HEK293 (cell line): ENCODE measurements at regions not wholly inside any gene's neighbourhood (a gene's known extent, or its start where the extent isn't known, plus 50 kb on each side); places are given as distances from the start of the nearest gene placed in this dataset.
A peak's percentile ranks its signal among the peaks of the same experiment; 100 is the strongest.

Experiments used
- CTCF ChIA-PET: fragments of 350-600 bp; formaldehyde crosslinking; extraction: SDS; loops from one replicate; lab custom pipeline; 2021; ENCODE audit warnings: antibody characterized with exemption; lab: Yijun Ruan, JAX
- POLR2A ChIA-PET: fragments of 300-600 bp; formaldehyde crosslinking; extraction: SDS; loops from one replicate; lab custom pipeline; 2020; ENCODE audit warnings: antibody characterized with exemption, inconsistent platforms; lab: Yijun Ruan, JAX
- H3K27ac ChIP-seq: fragments of 200-500 bp; sonication (Bioruptor generic); 2 replicates; pipeline ENCODE4 v1.5.1; 2014; ENCODE audit warnings: low read depth, low read length, control low read depth, inconsistent platforms; ENCODE audit errors: extremely low read depth
- H3K36me3 ChIP-seq, 2 experiments: fragments of 200-500 bp in 1 of 2; sonication (Bioruptor generic) in 1 of 2; 1 replicate in 1 of 2; 2 replicates in 1 of 2; pipeline ENCODE4 v1.5.1; 2014 to 2017; ENCODE audit warnings: inconsistent platforms in 2 of 2, low read length in 2 of 2; ENCODE audit not compliant: control insufficient read depth in 2 of 2, insufficient read depth in 1 of 2
- H3K4me1 ChIP-seq: fragments of 200-500 bp; sonication (Bioruptor generic); 2 replicates; pipeline ENCODE4 v1.5.1; 2014; ENCODE audit warnings: mild to moderate bottlenecking, low read length, inconsistent platforms; ENCODE audit not compliant: control insufficient read depth, insufficient read depth
- H3K4me3 ChIP-seq: 2 replicates; pipeline ENCODE4 v1.5.1; 2011; ENCODE audit warnings: low read depth, mild to moderate bottlenecking, control low read depth, low read length, moderate library complexity
- H3K9me3 ChIP-seq: fragments of 200-500 bp; sonication (Bioruptor generic); 2 replicates; pipeline ENCODE4 v1.5.1; 2014; ENCODE audit warnings: low read depth, low read length, inconsistent platforms; ENCODE audit not compliant: control insufficient read depth, insufficient read depth
- BCL11B ChIP-seq: fragments of 450-650 bp; formaldehyde crosslinking; IDR thresholded peaks from 2 replicates; pipeline ENCODE4 v1.5.1; 2016; ENCODE audit warnings: low read depth, missing biosample characterization, missing genetic modification characterization
- FEZF1 ChIP-seq: fragments of 450-650 bp; formaldehyde crosslinking; IDR thresholded peaks from 2 replicates; pipeline ENCODE4 v1.5.1; 2016; ENCODE audit warnings: missing biosample characterization, missing genetic modification characterization
- KLF8 ChIP-seq: fragments of 450-650 bp; formaldehyde crosslinking; IDR thresholded peaks from 2 replicates; pipeline ENCODE4 v1.5.1; 2016; ENCODE audit warnings: missing biosample characterization, missing genetic modification characterization
- MZF1 ChIP-seq: fragments of 450-650 bp; formaldehyde crosslinking; IDR thresholded peaks from 2 replicates; pipeline ENCODE4 v1.5.1; 2017; ENCODE audit warnings: missing biosample characterization, missing genetic modification characterization, borderline replicate concordance
- RBAK ChIP-seq: fragments of 450-650 bp; formaldehyde crosslinking; IDR thresholded peaks from 2 replicates; pipeline ENCODE4 v1.5.1; 2016; ENCODE audit warnings: missing biosample characterization, missing genetic modification characterization
- SETDB1 ChIP-seq: IDR thresholded peaks from one replicate; pipeline ENCODE4 v1.6.1; 2017; ENCODE audit warnings: mild to moderate bottlenecking, low read length, moderate library complexity, mixed read lengths; ENCODE audit not compliant: insufficient read length
- SP2 ChIP-seq: fragments of 450-650 bp; formaldehyde crosslinking; IDR thresholded peaks from 2 replicates; pipeline ENCODE4 v1.5.1; 2016; ENCODE audit warnings: missing biosample characterization, missing genetic modification characterization
- TRIM28 ChIP-seq: IDR thresholded peaks from 2 replicates; pipeline ENCODE4 v1.6.1; 2011; ENCODE audit warnings: low read length, control low read depth, borderline replicate concordance
- ZNF10 ChIP-seq: fragments of 450-650 bp; formaldehyde crosslinking; IDR thresholded peaks from 2 replicates; pipeline ENCODE4 v1.5.1; 2017; ENCODE audit warnings: missing biosample characterization, missing genetic modification characterization
- ZNF133 ChIP-seq: fragments of 450-650 bp; formaldehyde crosslinking; IDR thresholded peaks from 2 replicates; pipeline ENCODE4 v1.5.1; 2016; ENCODE audit warnings: missing biosample characterization, missing genetic modification characterization
- ZNF211 ChIP-seq: fragments of 450-650 bp; formaldehyde crosslinking; IDR thresholded peaks from 2 replicates; pipeline ENCODE4 v1.5.1; 2016; ENCODE audit warnings: low read depth, missing biosample characterization, missing genetic modification characterization
- ZNF24 ChIP-seq: fragments of 450-650 bp; formaldehyde crosslinking; IDR thresholded peaks from 2 replicates; pipeline ENCODE4 v1.5.1; 2016; ENCODE audit warnings: missing biosample characterization, missing genetic modification characterization
- ZNF292 ChIP-seq: fragments of 450-650 bp; formaldehyde crosslinking; IDR thresholded peaks from 2 replicates; pipeline ENCODE4 v1.5.1; 2016; ENCODE audit warnings: low read depth, missing biosample characterization, missing genetic modification characterization, borderline replicate concordance
- ZNF473 ChIP-seq: fragments of 450-650 bp; formaldehyde crosslinking; IDR thresholded peaks from 2 replicates; pipeline ENCODE4 v1.5.1; 2017; ENCODE audit warnings: missing biosample characterization, missing genetic modification characterization
- ZNF596 ChIP-seq: fragments of 450-650 bp; IDR thresholded peaks from 2 replicates; pipeline ENCODE4 v1.5.0; 2018; ENCODE audit warnings: missing biosample characterization, mild to moderate bottlenecking, missing genetic modification characterization, moderate library complexity
- ZNF610 ChIP-seq: fragments of 450-650 bp; formaldehyde crosslinking; IDR thresholded peaks from 2 replicates; pipeline ENCODE4 v1.5.1; 2016; ENCODE audit warnings: missing biosample characterization, missing genetic modification characterization, borderline replicate concordance
- ZNF660 ChIP-seq: fragments of 450-650 bp; IDR thresholded peaks from 2 replicates; pipeline ENCODE4 v1.5.1; 2018; ENCODE audit warnings: missing biosample characterization, mild to moderate bottlenecking, missing genetic modification characterization
- ZNF664 ChIP-seq: fragments of 450-650 bp; formaldehyde crosslinking; IDR thresholded peaks from 2 replicates; pipeline ENCODE4 v1.5.1; 2016; ENCODE audit warnings: missing biosample characterization, missing genetic modification characterization
- ZSCAN30 ChIP-seq: fragments of 450-650 bp; IDR thresholded peaks from 2 replicates; pipeline ENCODE4 v1.5.1; 2018; ENCODE audit warnings: missing biosample characterization, mild to moderate bottlenecking, missing genetic modification characterization, moderate library complexity
- ZXDB ChIP-seq: fragments of 450-650 bp; formaldehyde crosslinking; IDR thresholded peaks from 2 replicates; pipeline ENCODE4 v1.5.1; 2016; ENCODE audit warnings: missing biosample characterization, missing genetic modification characterization
- TF ChIP-seq, protein P1 (sequence below): fragments of 450-650 bp; IDR thresholded peaks from 2 replicates; pipeline ENCODE4 v1.5.1; 2018; ENCODE audit warnings: missing biosample characterization, missing genetic modification characterization
- TF ChIP-seq, protein P2 (sequence below): fragments of 450-650 bp; formaldehyde crosslinking; IDR thresholded peaks from 2 replicates; pipeline ENCODE4 v1.5.1; 2016; ENCODE audit warnings: missing biosample characterization, missing genetic modification characterization
- TF ChIP-seq, protein P3 (sequence below): fragments of 450-650 bp; formaldehyde crosslinking; IDR thresholded peaks from 2 replicates; pipeline ENCODE4 v1.5.1; 2016; ENCODE audit warnings: missing biosample characterization, missing genetic modification characterization, low read depth
- TF ChIP-seq, protein P4 (sequence below): fragments of 450-650 bp; formaldehyde crosslinking; IDR thresholded peaks from 2 replicates; pipeline ENCODE4 v1.5.1; 2017; ENCODE audit warnings: missing biosample characterization, mild to moderate bottlenecking, missing genetic modification characterization, moderate library complexity

DNA sequence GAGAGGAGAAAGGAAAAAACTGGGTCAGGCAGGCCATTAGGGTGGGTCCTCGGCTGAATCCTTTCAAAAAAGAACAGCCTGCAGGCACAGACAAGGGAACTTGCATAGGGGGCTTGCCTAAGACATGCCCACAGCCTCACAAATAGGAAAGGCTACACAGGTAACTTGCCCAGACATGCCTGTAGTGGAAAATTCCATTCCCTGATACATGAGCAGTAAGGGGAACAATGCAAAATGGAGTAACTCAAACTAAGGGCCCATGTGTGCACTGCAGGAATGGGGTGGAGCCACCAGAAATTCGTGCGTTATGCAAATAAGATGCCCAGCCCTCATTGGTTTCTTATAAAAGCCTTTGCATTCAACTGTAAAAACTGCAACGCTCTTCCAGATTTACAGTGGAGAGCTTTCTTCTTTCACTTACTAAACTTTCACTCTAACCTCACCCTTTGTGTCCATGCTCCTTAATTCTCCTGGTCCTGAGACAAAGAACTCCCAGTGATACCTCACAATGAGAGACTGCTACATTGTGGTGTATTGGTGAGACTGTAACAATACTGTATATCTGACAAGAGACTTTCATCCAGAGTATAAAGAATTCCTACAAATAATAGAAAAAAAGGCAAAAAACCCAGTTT is 59.5 kb upstream of the SLITRK1 start:
- TF ChIP-seq ZNF133 (tag by site-specific recombination) (no peak), TRIM28 (peak; percentile 79; the same call in 1 of the 2 replicates), RBAK (tag by site-specific recombination) (no peak), ZSCAN30 (tag by site-specific recombination) (no peak), SETDB1 (peak; percentile 85)
- CTCF ChIA-PET, result no interaction called here
- Histone ChIP-seq H3K4me1 (no peaks in the 10 kb centered on the region), H3K9me3 (no peaks in the 10 kb centered on the region), H3K27ac (no peak overlapping the region), H3K4me3 (no peak overlapping the region), H3K36me3 (no peaks in the 10 kb centered on the region)
- POLR2A ChIA-PET, result no interaction called here

DNA sequence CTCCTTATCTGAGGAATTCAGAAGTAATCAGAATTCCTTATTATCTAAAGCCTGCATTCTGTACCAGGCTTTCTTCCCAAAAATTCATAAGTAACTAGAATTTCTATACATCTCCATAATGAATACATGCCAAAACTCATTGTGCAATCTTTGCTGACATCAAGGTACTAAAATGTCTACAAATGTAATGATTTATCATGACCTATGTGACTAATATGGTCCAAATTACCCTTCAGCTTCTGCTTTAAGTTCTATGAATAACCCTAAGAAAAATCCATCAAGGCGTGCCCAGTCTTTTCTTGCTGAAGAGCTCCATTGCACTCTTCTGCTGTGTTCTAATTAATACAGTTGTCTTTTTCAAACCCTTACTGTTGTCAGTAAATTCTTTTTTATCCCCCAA is 58.5 kb upstream of the SLITRK1 start:
- ChIA-PET POLR2A (no interaction called here), CTCF (no interaction called here)
- TF ChIP-seq MZF1, result no peak
- TF ChIP-seq, protein P1, sequence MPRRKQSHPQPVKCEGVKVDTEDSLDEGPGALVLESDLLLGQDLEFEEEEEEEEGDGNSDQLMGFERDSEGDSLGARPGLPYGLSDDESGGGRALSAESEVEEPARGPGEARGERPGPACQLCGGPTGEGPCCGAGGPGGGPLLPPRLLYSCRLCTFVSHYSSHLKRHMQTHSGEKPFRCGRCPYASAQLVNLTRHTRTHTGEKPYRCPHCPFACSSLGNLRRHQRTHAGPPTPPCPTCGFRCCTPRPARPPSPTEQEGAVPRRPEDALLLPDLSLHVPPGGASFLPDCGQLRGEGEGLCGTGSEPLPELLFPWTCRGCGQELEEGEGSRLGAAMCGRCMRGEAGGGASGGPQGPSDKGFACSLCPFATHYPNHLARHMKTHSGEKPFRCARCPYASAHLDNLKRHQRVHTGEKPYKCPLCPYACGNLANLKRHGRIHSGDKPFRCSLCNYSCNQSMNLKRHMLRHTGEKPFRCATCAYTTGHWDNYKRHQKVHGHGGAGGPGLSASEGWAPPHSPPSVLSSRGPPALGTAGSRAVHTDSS (tag by site-specific recombination), result no peak
- H3K4me3 ChIP-seq, result no peak overlapping the region
- H3K36me3 ChIP-seq, result no peaks in the 10 kb centered on the region
- no peaks in the 10 kb centered on the region for H3K4me1 ChIP-seq
- H3K9me3 ChIP-seq, result no peaks in the 10 kb centered on the region
- no peak overlapping the region for H3K27ac ChIP-seq

DNA sequence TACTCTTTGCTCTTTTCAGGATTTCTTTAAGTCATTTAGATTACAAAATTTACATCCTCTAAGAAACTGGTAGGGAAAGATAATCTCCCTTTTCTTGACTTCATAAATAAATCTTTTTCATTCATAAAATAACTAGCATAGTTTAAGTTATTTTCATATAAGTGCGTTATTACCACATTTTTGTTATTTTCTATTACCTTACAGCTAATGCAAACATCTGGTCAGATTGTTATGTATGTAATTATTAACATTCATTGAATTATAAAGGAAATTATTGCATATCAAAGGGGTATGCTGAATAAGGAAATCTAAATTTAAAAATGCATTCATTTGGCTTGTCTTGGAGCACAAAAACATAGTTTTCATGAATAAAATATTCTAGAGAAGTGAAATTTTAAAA is 55.3 kb upstream of the SLITRK1 start:
- H3K9me3 ChIP-seq, result no peaks in the 10 kb centered on the region
- H3K4me1 ChIP-seq, result no peaks in the 10 kb centered on the region
- ChIA-PET CTCF (no interaction called here), POLR2A (no interaction called here)
- no peak overlapping the region for H3K27ac ChIP-seq
- TF ChIP-seq, protein P2, sequence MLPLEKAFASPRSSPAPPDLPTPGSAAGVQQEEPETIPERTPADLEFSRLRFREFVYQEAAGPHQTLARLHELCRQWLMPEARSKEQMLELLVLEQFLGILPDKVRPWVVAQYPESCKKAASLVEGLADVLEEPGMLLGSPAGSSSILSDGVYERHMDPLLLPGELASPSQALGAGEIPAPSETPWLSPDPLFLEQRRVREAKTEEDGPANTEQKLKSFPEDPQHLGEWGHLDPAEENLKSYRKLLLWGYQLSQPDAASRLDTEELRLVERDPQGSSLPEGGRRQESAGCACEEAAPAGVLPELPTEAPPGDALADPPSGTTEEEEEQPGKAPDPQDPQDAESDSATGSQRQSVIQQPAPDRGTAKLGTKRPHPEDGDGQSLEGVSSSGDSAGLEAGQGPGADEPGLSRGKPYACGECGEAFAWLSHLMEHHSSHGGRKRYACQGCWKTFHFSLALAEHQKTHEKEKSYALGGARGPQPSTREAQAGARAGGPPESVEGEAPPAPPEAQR (tag by site-specific recombination), result no peak
- no peak for TF ChIP-seq ZNF596 (tag by site-specific recombination)
- no peak for TF ChIP-seq ZNF24 (tag by site-specific recombination)
- TF ChIP-seq ZNF211, result no peak
- no peak for TF ChIP-seq FEZF1 (tag by site-specific recombination)
- TF ChIP-seq, protein P3, sequence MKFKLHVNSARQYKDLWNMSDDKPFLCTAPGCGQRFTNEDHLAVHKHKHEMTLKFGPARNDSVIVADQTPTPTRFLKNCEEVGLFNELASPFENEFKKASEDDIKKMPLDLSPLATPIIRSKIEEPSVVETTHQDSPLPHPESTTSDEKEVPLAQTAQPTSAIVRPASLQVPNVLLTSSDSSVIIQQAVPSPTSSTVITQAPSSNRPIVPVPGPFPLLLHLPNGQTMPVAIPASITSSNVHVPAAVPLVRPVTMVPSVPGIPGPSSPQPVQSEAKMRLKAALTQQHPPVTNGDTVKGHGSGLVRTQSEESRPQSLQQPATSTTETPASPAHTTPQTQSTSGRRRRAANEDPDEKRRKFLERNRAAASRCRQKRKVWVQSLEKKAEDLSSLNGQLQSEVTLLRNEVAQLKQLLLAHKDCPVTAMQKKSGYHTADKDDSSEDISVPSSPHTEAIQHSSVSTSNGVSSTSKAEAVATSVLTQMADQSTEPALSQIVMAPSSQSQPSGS (tag by site-specific recombination), result no peak
- no peak for TF ChIP-seq ZNF610 (tag by site-specific recombination)
- no peak overlapping the region for H3K4me3 ChIP-seq
- H3K36me3 ChIP-seq, result no peaks in the 10 kb centered on the region

DNA sequence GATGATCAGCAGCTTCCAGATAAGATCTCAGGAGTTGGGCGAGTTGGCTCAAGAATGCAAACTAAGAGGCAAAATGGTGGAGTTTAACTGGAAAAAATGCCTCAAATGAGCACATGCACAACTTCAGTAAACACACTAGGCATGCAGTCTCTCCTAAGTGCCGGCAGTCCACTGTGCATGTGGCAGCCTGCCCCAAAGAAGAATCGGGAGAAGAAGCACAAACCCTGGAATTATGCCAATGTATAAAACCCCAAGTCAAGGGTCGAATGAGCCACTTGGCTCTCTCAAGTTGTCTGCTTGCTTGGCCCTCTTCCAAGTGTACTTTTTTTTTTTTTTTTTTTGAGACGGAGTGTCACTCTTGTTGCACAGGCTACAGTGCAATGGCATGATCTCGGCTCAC is 53.3 kb upstream of the SLITRK1 start:
- H3K4me1 ChIP-seq, result no peaks in the 10 kb centered on the region
- no peak overlapping the region for H3K4me3 ChIP-seq
- H3K36me3 ChIP-seq, result no peaks in the 10 kb centered on the region
- H3K9me3 ChIP-seq, result no peaks in the 10 kb centered on the region
- CTCF ChIA-PET, result no interaction called here
- POLR2A ChIA-PET, result no interaction called here
- no peak overlapping the region for H3K27ac ChIP-seq
- TF ChIP-seq SP2 (tag by site-specific recombination) (no peak), ZNF473 (tag by site-specific recombination) (no peak), ZNF292 (tag by site-specific recombination) (no peak), ZNF10 (tag by site-specific recombination) (no peak), ZNF660 (tag by site-specific recombination) (no peak), KLF8 (tag by site-specific recombination) (no peak), ZXDB (tag by site-specific recombination) (no peak), ZNF664 (tag by site-specific recombination) (no peak), BCL11B (tag by site-specific recombination) (no peak)
- TF ChIP-seq, protein P4, sequence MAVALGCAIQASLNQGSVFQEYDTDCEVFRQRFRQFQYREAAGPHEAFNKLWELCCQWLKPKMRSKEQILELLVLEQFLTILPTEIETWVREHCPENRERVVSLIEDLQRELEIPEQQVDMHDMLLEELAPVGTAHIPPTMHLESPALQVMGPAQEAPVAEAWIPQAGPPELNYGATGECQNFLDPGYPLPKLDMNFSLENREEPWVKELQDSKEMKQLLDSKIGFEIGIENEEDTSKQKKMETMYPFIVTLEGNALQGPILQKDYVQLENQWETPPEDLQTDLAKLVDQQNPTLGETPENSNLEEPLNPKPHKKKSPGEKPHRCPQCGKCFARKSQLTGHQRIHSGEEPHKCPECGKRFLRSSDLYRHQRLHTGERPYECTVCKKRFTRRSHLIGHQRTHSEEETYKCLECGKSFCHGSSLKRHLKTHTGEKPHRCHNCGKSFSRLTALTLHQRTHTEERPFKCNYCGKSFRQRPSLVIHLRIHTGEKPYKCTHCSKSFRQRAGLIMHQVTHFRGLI (tag by site-specific recombination), result no peak
